ENCODE measurements at regions not wholly inside any gene's neighbourhood (a gene's known extent, or its start where the extent isn't known, plus 50 kb on each side); places are given as distances from the start of the nearest gene placed in this dataset.

GRCh38 chr4:19999775-20000414 lies 251.8 kb upstream of the SLIT2 start:
- intact Hi-C loops (cut with micrococcal nuclease; ENCODE audit: unreplicated experiment), result no loop called here
- POLR2A ChIA-PET (ENCODE audit: low non-redundant PET), result no interaction called here
- no peak overlapping the region for H3K27ac ChIP-seq (ENCODE audit: low read depth, low read length, poor library complexity, severe bottlenecking)
- DNase-seq (ENCODE audit: low spot score), result no peak
- no peaks in the 10 kb centered on the region for H3K4me1 ChIP-seq (ENCODE audit: insufficient read depth, low read length, poor library complexity, severe bottlenecking)
- no peak overlapping the region for H3K4me3 ChIP-seq (ENCODE audit: low read depth, low read length, poor library complexity, severe bottlenecking)
- no peak for TF ChIP-seq CTCF (conservative IDR thresholded peaks at IDR 0.05; ENCODE audit: low read depth, low read length)
- no peak for TF ChIP-seq EZH2 (IDR thresholded peaks at IDR 0.05; ENCODE audit: borderline replicate concordance, low read depth, low read length, poor library complexity, severe bottlenecking)
- no peaks in the 10 kb centered on the region for H3K9me3 ChIP-seq (ENCODE audit: low read depth, low read length, poor library complexity, severe bottlenecking)
- no TSS peak for BruUV-seq (replicated peaks)
- no peaks in the 10 kb centered on the region for H3K36me3 ChIP-seq (ENCODE audit: insufficient read depth, low read length, poor library complexity, severe bottlenecking)
- CTCF ChIA-PET, result no interaction called here
- no peaks in the 10 kb centered on the region for H3K27me3 ChIP-seq (replicated peaks; ENCODE audit: insufficient read depth, low read depth, low read length, poor library complexity)

GRCh38 chr4:19999276-19999675 lies 252.4 kb upstream of the SLIT2 start:
- intact Hi-C loops (cut with micrococcal nuclease; ENCODE audit: unreplicated experiment), result no loop called here
- no peak overlapping the region for H3K4me3 ChIP-seq (ENCODE audit: low read depth, low read length, poor library complexity, severe bottlenecking)

GRCh38 chr4:19993242-19993641 lies 258.5 kb upstream of the SLIT2 start:
- Histone ChIP-seq H3K27ac (ENCODE audit: low read depth, low read length, poor library complexity, severe bottlenecking) (peak overlapping the region; percentile 74), H3K4me1 (ENCODE audit: insufficient read depth, low read length, poor library complexity, severe bottlenecking) (peaks cover 23% of the 10 kb centered on the region), H3K4me3 (ENCODE audit: low read depth, low read length, poor library complexity, severe bottlenecking) (peak overlapping the region; percentile 4), H3K9me3 (ENCODE audit: low read depth, low read length, poor library complexity, severe bottlenecking) (no peaks in the 10 kb centered on the region), H3K36me3 (ENCODE audit: insufficient read depth, low read length, poor library complexity, severe bottlenecking) (no peaks in the 10 kb centered on the region), H3K27me3 (replicated peaks; ENCODE audit: insufficient read depth, low read depth, low read length, poor library complexity) (no peaks in the 10 kb centered on the region)
- peak; percentile 90 for DNase-seq (ENCODE audit: low spot score)
- intact Hi-C loops (cut with micrococcal nuclease; ENCODE audit: unreplicated experiment), result no loop called here
- no TSS peak for BruUV-seq (replicated peaks)
- ChIA-PET CTCF (no interaction called here), POLR2A (ENCODE audit: low non-redundant PET) (interaction anchor here (0.7 kb wide), 1 partner anchor 30 kb away, joined by 4 read pairs; no protein-coding TSS in a partner anchor)
- TF ChIP-seq EZH2 (IDR thresholded peaks at IDR 0.05; ENCODE audit: borderline replicate concordance, low read depth, low read length, poor library complexity, severe bottlenecking) (no peak), CTCF (conservative IDR thresholded peaks at IDR 0.05; ENCODE audit: low read depth, low read length) (no peak)

More at GRCh38 chr4:19999276-19999675, 252.4 kb upstream of the SLIT2 start:
- H3K27me3 ChIP-seq (replicated peaks; ENCODE audit: insufficient read depth, low read depth, low read length, poor library complexity), result no peaks in the 10 kb centered on the region
- no TSS peak for BruUV-seq (replicated peaks)
- no peaks in the 10 kb centered on the region for H3K4me1 ChIP-seq (ENCODE audit: insufficient read depth, low read length, poor library complexity, severe bottlenecking)
- POLR2A ChIA-PET (ENCODE audit: low non-redundant PET), result no interaction called here
- H3K27ac ChIP-seq (ENCODE audit: low read depth, low read length, poor library complexity, severe bottlenecking), result no peak overlapping the region
- no peak for DNase-seq (ENCODE audit: low spot score)
- CTCF ChIA-PET, result no interaction called here
- no peaks in the 10 kb centered on the region for H3K9me3 ChIP-seq (ENCODE audit: low read depth, low read length, poor library complexity, severe bottlenecking)
- TF ChIP-seq EZH2 (IDR thresholded peaks at IDR 0.05; ENCODE audit: borderline replicate concordance, low read depth, low read length, poor library complexity, severe bottlenecking) (no peak), CTCF (conservative IDR thresholded peaks at IDR 0.05; ENCODE audit: low read depth, low read length) (no peak)
- H3K36me3 ChIP-seq (ENCODE audit: insufficient read depth, low read length, poor library complexity, severe bottlenecking), result no peaks in the 10 kb centered on the region
